B cell (primary cell): ENCODE measurements at regions not wholly inside any gene's neighbourhood (a gene's known extent, or its start where the extent isn't known, plus 50 kb on each side); places are given as distances from the start of the nearest gene placed in this dataset.

Experiments
- EZH2 ChIP-seq: IDR thresholded peaks from 2 replicates; pipeline ENCODE4 v1.6.1; 2012; ENCODE audit warnings: borderline replicate concordance, low read depth, mild to moderate bottlenecking, moderate library complexity, low read length; ENCODE audit not compliant: insufficient read depth, poor library complexity, severe bottlenecking
- TF ChIP-seq, protein P1 (sequence below): fragments of 200-600 bp; IDR thresholded peaks from one replicate; pipeline ENCODE4 v1.8.0; 2022; ENCODE audit warnings: antibody characterized with exemption, mild to moderate bottlenecking

DNA sequence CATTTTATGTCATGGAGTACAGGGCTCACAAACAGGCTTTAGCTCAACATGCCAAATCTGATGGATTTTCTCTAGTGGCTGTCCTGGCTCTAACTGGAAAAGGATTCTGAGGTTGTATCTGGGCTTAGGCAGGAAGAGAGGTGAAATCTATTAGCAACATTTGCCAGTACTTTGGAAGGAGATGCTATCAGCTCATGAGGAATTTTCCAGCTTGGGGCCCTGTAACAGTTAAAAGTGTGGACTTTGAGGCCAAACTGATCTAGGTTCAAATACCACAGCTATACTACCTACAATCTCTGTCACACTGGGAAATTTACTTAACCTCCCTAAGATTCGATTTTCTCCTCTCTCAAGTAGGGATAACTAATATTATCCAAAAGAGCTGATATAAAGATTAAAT is 119.0 kb upstream of the HCCS start:
- TF ChIP-seq, protein P1, sequence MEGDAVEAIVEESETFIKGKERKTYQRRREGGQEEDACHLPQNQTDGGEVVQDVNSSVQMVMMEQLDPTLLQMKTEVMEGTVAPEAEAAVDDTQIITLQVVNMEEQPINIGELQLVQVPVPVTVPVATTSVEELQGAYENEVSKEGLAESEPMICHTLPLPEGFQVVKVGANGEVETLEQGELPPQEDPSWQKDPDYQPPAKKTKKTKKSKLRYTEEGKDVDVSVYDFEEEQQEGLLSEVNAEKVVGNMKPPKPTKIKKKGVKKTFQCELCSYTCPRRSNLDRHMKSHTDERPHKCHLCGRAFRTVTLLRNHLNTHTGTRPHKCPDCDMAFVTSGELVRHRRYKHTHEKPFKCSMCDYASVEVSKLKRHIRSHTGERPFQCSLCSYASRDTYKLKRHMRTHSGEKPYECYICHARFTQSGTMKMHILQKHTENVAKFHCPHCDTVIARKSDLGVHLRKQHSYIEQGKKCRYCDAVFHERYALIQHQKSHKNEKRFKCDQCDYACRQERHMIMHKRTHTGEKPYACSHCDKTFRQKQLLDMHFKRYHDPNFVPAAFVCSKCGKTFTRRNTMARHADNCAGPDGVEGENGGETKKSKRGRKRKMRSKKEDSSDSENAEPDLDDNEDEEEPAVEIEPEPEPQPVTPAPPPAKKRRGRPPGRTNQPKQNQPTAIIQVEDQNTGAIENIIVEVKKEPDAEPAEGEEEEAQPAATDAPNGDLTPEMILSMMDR: no peak
- TF ChIP-seq EZH2: no peak
